ENCODE measurements at regions not wholly inside any gene's neighbourhood (a gene's known extent, or its start where the extent isn't known, plus 50 kb on each side); places are given as distances from the start of the nearest gene placed in this dataset.
A peak's percentile ranks its signal among the peaks of the same experiment; 100 is the strongest.

GRCh38 chr12:127282786-127283565, 984.0 kb upstream of the TMEM132C start:
- peaks cover 0 to 21% (median 11%) of the 10 kb centered on the region in 4 donors for H3K4me1 ChIP-seq
- WGBS: 83% methylated on average over 7 of the region's 7 CpGs
- H3K9me3 ChIP-seq: no peaks in the 10 kb centered on the region
- DNase-seq (ENCODE audit: extremely low spot score): no peak
- H3K36me3 ChIP-seq: no peaks in the 10 kb centered on the region
- TF ChIP-seq CTCF (IDR thresholded peaks at IDR 0.05) (no peak), POLR2AphosphoS5 (IDR thresholded peaks at IDR 0.05) (no peak), POLR2A (IDR thresholded peaks at IDR 0.05; ENCODE audit: low read depth) (no peak), EP300 (IDR thresholded peaks at IDR 0.05) (no peak)
- no peak overlapping the region for H3K4me3 ChIP-seq
- peaks cover 0 to 29% (median 4%) of the 10 kb centered on the region in 4 donors for H3K27me3 ChIP-seq
- intact Hi-C loops (cut with DNase I): no loop called here
- H3K27ac ChIP-seq (replicated peaks in 1 of 4): no peak overlapping the region

DNA sequence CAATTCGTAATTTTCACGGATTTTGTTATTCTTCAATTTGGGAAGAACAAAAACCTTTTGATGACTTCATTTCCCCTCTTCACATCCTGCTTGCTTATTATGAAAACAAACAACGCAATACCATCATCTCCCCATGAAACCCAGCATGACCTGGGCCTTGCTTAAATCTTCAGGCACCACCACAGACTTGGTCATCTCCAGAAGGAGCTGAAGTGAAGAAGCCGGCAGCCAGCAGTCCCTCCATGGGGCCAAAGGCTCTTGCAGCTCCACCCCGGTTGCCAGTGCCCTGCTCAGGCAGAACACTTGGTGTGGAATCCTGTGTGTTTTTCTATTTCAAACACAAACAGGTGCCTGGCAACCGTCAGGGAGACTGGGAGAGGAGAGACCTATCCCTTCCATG, 982.9 kb upstream of the TMEM132C start:
- Histone ChIP-seq H3K4me1 (peaks cover 0 to 21% (median 11%) of the 10 kb centered on the region in 4 donors), H3K4me3 (no peak overlapping the region), H3K36me3 (no peaks in the 10 kb centered on the region), H3K27ac (replicated peaks in 1 of 4) (peak overlapping the region in 2 of 4 donors; percentile 7 to 34), H3K9me3 (no peaks in the 10 kb centered on the region), H3K27me3 (peaks cover 0 to 23% (median 4%) of the 10 kb centered on the region in 4 donors)
- 65% methylated on average over 6 of the region's 6 CpGs for WGBS
- intact Hi-C loops (cut with DNase I): no loop called here
- no peak for TF ChIP-seq POLR2AphosphoS5 (IDR thresholded peaks at IDR 0.05)
- no peak for TF ChIP-seq CTCF (IDR thresholded peaks at IDR 0.05)
- TF ChIP-seq EP300 (IDR thresholded peaks at IDR 0.05): no peak
- TF ChIP-seq POLR2A (IDR thresholded peaks at IDR 0.05; ENCODE audit: low read depth): no peak
- DNase-seq (ENCODE audit: extremely low spot score): no peak

- WGBS: 46% methylated on average over 3 of the region's 3 CpGs
- Histone ChIP-seq H3K4me3 (no peak overlapping the region), H3K9me3 (no peaks in the 10 kb centered on the region), H3K27ac (replicated peaks in 1 of 4) (peak overlapping the region in 3 of 4 donors; percentile 7 to 48 (median 18)), H3K4me1 (peaks cover 0 to 21% (median 11%) of the 10 kb centered on the region in 4 donors), H3K27me3 (peaks cover 0 to 15% (median 4%) of the 10 kb centered on the region in 4 donors), H3K36me3 (no peaks in the 10 kb centered on the region)
- intact Hi-C loops (cut with DNase I): no loop called here
- TF ChIP-seq CTCF (IDR thresholded peaks at IDR 0.05) (no peak), POLR2AphosphoS5 (IDR thresholded peaks at IDR 0.05) (peak in 1 of 2 donors; percentile 21)
- DNase-seq (ENCODE audit: extremely low spot score): no peak
These were observed 982.0 kb upstream of the TMEM132C start for GRCh38 chr12:127284870-127285431.

DNA sequence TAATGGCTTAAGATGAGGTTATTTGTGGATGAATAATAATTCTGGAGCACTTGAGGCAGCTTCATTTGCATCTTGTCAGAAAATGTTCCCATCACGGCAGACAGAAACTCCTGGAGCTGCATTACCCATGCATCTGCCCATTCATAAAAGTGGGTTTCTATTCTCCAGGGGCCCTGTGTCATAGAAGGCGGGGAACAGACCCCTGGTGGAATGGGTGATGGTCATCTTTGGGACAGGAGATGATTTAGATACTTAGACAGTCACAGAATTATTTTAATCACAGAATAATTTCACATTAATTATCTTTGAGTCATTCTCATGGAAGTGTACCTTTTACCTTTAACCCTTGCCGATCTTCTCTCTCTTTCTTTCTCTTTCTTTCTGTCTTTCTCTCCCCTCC, 980.7 kb upstream of the TMEM132C start:
- Histone ChIP-seq H3K36me3 (no peaks in the 10 kb centered on the region), H3K27ac (replicated peaks in 1 of 4) (no peak overlapping the region), H3K9me3 (no peaks in the 10 kb centered on the region), H3K27me3 (peaks cover 0 to 1% (median 0%) of the 10 kb centered on the region in 4 donors), H3K4me3 (no peak overlapping the region), H3K4me1 (peaks cover 0 to 14% (median 6%) of the 10 kb centered on the region in 4 donors)
- intact Hi-C loops (cut with DNase I): no loop called here
- WGBS: 69% methylated on average over 3 of the region's 3 CpGs
- no peak for TF ChIP-seq POLR2A (IDR thresholded peaks at IDR 0.05; ENCODE audit: low read depth)
- TF ChIP-seq CTCF (IDR thresholded peaks at IDR 0.05): no peak
- no peak for TF ChIP-seq POLR2AphosphoS5 (IDR thresholded peaks at IDR 0.05)
- TF ChIP-seq EP300 (IDR thresholded peaks at IDR 0.05): no peak
- DNase-seq (ENCODE audit: extremely low spot score): no peak
